ENCODE measurements at regions not wholly inside any gene's neighbourhood (a gene's known extent, or its start where the extent isn't known, plus 50 kb on each side); places are given as distances from the start of the nearest gene placed in this dataset.

DNA sequence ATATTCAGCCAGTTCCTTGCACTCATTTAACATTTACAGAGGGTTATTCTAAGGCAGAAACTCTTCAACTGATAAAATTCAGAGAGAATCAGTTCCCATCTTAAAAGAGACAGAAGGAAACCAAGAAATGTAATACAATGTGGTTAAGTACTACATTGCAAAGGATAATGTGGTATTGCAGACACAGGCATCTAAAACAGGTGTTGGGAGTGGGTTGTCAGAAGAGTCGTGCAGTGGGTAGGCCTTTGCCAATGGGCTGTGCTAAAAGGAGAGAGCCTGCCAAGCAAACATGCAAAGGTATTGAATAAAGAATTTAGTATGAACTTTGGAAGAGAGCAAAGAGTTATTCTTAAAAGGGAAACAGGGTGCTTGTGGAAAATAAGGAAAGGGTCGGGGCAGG is 1044.4 kb upstream of the DIAPH2 start:
- no peak for TF ChIP-seq POLR2A (IDR thresholded peaks at IDR 0.05)
- TF ChIP-seq, protein P1, sequence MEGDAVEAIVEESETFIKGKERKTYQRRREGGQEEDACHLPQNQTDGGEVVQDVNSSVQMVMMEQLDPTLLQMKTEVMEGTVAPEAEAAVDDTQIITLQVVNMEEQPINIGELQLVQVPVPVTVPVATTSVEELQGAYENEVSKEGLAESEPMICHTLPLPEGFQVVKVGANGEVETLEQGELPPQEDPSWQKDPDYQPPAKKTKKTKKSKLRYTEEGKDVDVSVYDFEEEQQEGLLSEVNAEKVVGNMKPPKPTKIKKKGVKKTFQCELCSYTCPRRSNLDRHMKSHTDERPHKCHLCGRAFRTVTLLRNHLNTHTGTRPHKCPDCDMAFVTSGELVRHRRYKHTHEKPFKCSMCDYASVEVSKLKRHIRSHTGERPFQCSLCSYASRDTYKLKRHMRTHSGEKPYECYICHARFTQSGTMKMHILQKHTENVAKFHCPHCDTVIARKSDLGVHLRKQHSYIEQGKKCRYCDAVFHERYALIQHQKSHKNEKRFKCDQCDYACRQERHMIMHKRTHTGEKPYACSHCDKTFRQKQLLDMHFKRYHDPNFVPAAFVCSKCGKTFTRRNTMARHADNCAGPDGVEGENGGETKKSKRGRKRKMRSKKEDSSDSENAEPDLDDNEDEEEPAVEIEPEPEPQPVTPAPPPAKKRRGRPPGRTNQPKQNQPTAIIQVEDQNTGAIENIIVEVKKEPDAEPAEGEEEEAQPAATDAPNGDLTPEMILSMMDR (IDR thresholded peaks at IDR 0.05), result no peak

Data from adrenal gland (tissue), 5 donors.